CD4-positive, alpha-beta memory T cell (primary cell): ENCODE measurements at regions not wholly inside any gene's neighbourhood (a gene's known extent, or its start where the extent isn't known, plus 50 kb on each side); places are given as distances from the start of the nearest gene placed in this dataset.
"Not testable (repeated sequence)": the region's sequence is repeated elsewhere in the genome, so short reads cannot be mapped to it uniquely, and the experiment has no call there.

Experiments
- CTCF ChIA-PET: fragments of 350-600 bp; sonication (Branson Sonifier 250); formaldehyde crosslinking; loops from one replicate; lab custom pipeline; 2021; ENCODE audit warnings: inconsistent platforms; ENCODE audit not compliant: partially characterized antibody; lab: Charles Lee
- POLR2A ChIA-PET: fragments of 350-600 bp; sonication (Branson Sonifier 250); formaldehyde crosslinking; loops from one replicate; lab custom pipeline; 2021; ENCODE audit not compliant: partially characterized antibody; lab: Charles Lee
- DNase-seq, 5 donors: peaks; one replicate each; pipeline versions ENCODE4 v3.0.0 to v3.0.0-alpha.2; 2020 to 2022; ENCODE audit warnings: mixed read lengths in 1 of 5
- H3K27ac ChIP-seq: one replicate; pipeline ENCODE4 v1.7.0; 2013; ENCODE audit warnings: low read depth, low read length
- H3K27me3 ChIP-seq: 2 replicates; pipeline ENCODE4 v1.7.0; 2013; ENCODE audit warnings: mild to moderate bottlenecking, low read length, moderate library complexity; ENCODE audit not compliant: insufficient read depth
- H3K36me3 ChIP-seq: 2 replicates; pipeline ENCODE4 v1.7.0; 2013; ENCODE audit warnings: mild to moderate bottlenecking, low read length, moderate library complexity; ENCODE audit not compliant: insufficient read depth
- H3K4me1 ChIP-seq: 2 replicates; pipeline ENCODE4 v1.7.0; 2013; ENCODE audit warnings: mild to moderate bottlenecking, low read length, moderate library complexity; ENCODE audit not compliant: insufficient read depth
- H3K4me3 ChIP-seq, 2 donors: one replicate each; pipeline ENCODE4 v1.7.0; 2013; ENCODE audit warnings: low read length in 2 of 2, mild to moderate bottlenecking in 1 of 2
- H3K9me3 ChIP-seq, 2 donors: one replicate each; pipeline ENCODE4 v1.7.0; 2013; ENCODE audit warnings: low read length in 2 of 2, control low read depth in 1 of 2; ENCODE audit not compliant: control insufficient read depth in 1 of 2
- H3K27ac Mint-ChIP-seq, 7 donors: one replicate each; pipeline ENCODE4 v1.8.0; 2020 to 2021; ENCODE audit warnings: mixed read lengths in 7 of 7, mild to moderate bottlenecking in 6 of 7, inconsistent platforms in 3 of 7, moderate library complexity in 3 of 7
- H3K27me3 Mint-ChIP-seq, 2 donors: one replicate each; pipeline ENCODE4 v1.8.0; 2020 to 2021; ENCODE audit warnings: mixed read lengths in 2 of 2
- H3K36me3 Mint-ChIP-seq, 2 donors: one replicate each; pipeline ENCODE4 v1.8.0; 2020 to 2021; ENCODE audit warnings: mixed read lengths in 2 of 2, inconsistent platforms in 1 of 2, mild to moderate bottlenecking in 1 of 2
- H3K4me1 Mint-ChIP-seq, 4 donors: one replicate each; pipeline ENCODE4 v1.8.0; 2020 to 2021; ENCODE audit warnings: mixed read lengths in 4 of 4, mild to moderate bottlenecking in 1 of 4
- H3K4me3 Mint-ChIP-seq, 8 donors: one replicate each; pipeline ENCODE4 v1.8.0; 2020 to 2021; ENCODE audit warnings: mixed read lengths in 8 of 8, mild to moderate bottlenecking in 7 of 8, moderate library complexity in 6 of 8, inconsistent platforms in 3 of 8
- H3K9me3 Mint-ChIP-seq, 8 donors: one replicate each; pipeline ENCODE4 v1.8.0; 2020 to 2021; ENCODE audit warnings: mixed read lengths in 8 of 8, mild to moderate bottlenecking in 5 of 8, inconsistent platforms in 3 of 8, moderate library complexity in 1 of 8
- intact Hi-C: fragments of 100-400 bp; cut with micrococcal nuclease; formaldehyde crosslinking; loops from one replicate; pipeline ENCODE4 v1.15.1; 2023

GRCh38 chr15:21357056-21357455 lies 83.2 kb downstream of the POTEB3 start:
- H3K27me3 Mint-ChIP-seq, H3K4me1 ChIP-seq, intact Hi-C loops, POLR2A ChIA-PET, H3K9me3 Mint-ChIP-seq, H3K4me3 Mint-ChIP-seq, H3K27me3 ChIP-seq, H3K4me1 Mint-ChIP-seq, H3K36me3 Mint-ChIP-seq, H3K9me3 ChIP-seq, DNase-seq, H3K4me3 ChIP-seq, H3K27ac ChIP-seq, H3K36me3 ChIP-seq, CTCF ChIA-PET, H3K27ac Mint-ChIP-seq: not testable (repeated sequence)

GRCh38 chr15:21355944-21356343 lies 84.4 kb downstream of the POTEB3 start:
- H3K27ac ChIP-seq, H3K9me3 ChIP-seq, CTCF ChIA-PET, H3K4me1 Mint-ChIP-seq, H3K4me1 ChIP-seq, H3K27ac Mint-ChIP-seq, H3K9me3 Mint-ChIP-seq, intact Hi-C loops, POLR2A ChIA-PET, H3K27me3 Mint-ChIP-seq, H3K36me3 Mint-ChIP-seq, H3K4me3 ChIP-seq, DNase-seq, H3K36me3 ChIP-seq, H3K27me3 ChIP-seq, H3K4me3 Mint-ChIP-seq: not testable (repeated sequence)

- H3K27ac ChIP-seq, H3K4me3 ChIP-seq, H3K9me3 Mint-ChIP-seq, H3K27me3 Mint-ChIP-seq, H3K36me3 Mint-ChIP-seq, H3K4me1 ChIP-seq, H3K4me3 Mint-ChIP-seq, H3K9me3 ChIP-seq, H3K36me3 ChIP-seq, H3K27ac Mint-ChIP-seq, POLR2A ChIA-PET, H3K27me3 ChIP-seq, H3K4me1 Mint-ChIP-seq, CTCF ChIA-PET, intact Hi-C loops: not testable (repeated sequence)
- peak in 1 of 5 donors; percentile 2 for DNase-seq
Measured at GRCh38 chr15:21354597-21354996, 85.7 kb downstream of the POTEB3 start.

GRCh38 chr15:21352670-21353318 lies 87.5 kb downstream of the POTEB3 start:
- not testable (repeated sequence) for DNase-seq

GRCh38 chr15:21344960-21345359 lies 95.3 kb downstream of the POTEB3 start:
- CTCF ChIA-PET, H3K27me3 Mint-ChIP-seq: not testable (repeated sequence)

More at GRCh38 chr15:21352670-21353318, 87.5 kb downstream of the POTEB3 start:
- H3K27ac ChIP-seq, H3K9me3 Mint-ChIP-seq, CTCF ChIA-PET, H3K4me1 ChIP-seq, intact Hi-C loops, H3K4me3 ChIP-seq, H3K36me3 ChIP-seq, H3K4me1 Mint-ChIP-seq, H3K9me3 ChIP-seq, H3K27me3 Mint-ChIP-seq, H3K36me3 Mint-ChIP-seq, POLR2A ChIA-PET, H3K4me3 Mint-ChIP-seq, H3K27ac Mint-ChIP-seq, H3K27me3 ChIP-seq: not testable (repeated sequence)

GRCh38 chr15:21344500-21344899 lies 95.8 kb downstream of the POTEB3 start:
- H3K27ac ChIP-seq, H3K4me1 Mint-ChIP-seq, H3K27ac Mint-ChIP-seq, H3K4me1 ChIP-seq, H3K36me3 Mint-ChIP-seq, H3K9me3 ChIP-seq, DNase-seq, H3K4me3 Mint-ChIP-seq, H3K9me3 Mint-ChIP-seq, H3K27me3 Mint-ChIP-seq, H3K4me3 ChIP-seq, intact Hi-C loops, POLR2A ChIA-PET, CTCF ChIA-PET, H3K36me3 ChIP-seq, H3K27me3 ChIP-seq: not testable (repeated sequence)

More at GRCh38 chr15:21344960-21345359, 95.3 kb downstream of the POTEB3 start:
- H3K27me3 ChIP-seq, POLR2A ChIA-PET, H3K4me3 ChIP-seq, H3K27ac ChIP-seq, H3K9me3 Mint-ChIP-seq, H3K9me3 ChIP-seq, H3K36me3 Mint-ChIP-seq, intact Hi-C loops, H3K36me3 ChIP-seq, H3K4me3 Mint-ChIP-seq, H3K4me1 Mint-ChIP-seq, H3K4me1 ChIP-seq, H3K27ac Mint-ChIP-seq, DNase-seq: not testable (repeated sequence)

- CTCF ChIA-PET, DNase-seq, H3K9me3 Mint-ChIP-seq, H3K36me3 ChIP-seq, H3K36me3 Mint-ChIP-seq, H3K27me3 ChIP-seq, H3K27ac ChIP-seq, H3K4me3 ChIP-seq, POLR2A ChIA-PET, H3K27ac Mint-ChIP-seq, intact Hi-C loops, H3K4me1 Mint-ChIP-seq, H3K27me3 Mint-ChIP-seq, H3K4me3 Mint-ChIP-seq, H3K4me1 ChIP-seq, H3K9me3 ChIP-seq: not testable (repeated sequence)
Measured at GRCh38 chr15:21337028-21337427, 103.3 kb downstream of the POTEB3 start.
